ENCODE measurements at regions not wholly inside any gene's neighbourhood (a gene's known extent, or its start where the extent isn't known, plus 50 kb on each side); places are given as distances from the start of the nearest gene placed in this dataset.

- no peak for TF ChIP-seq CTCF (IDR thresholded peaks at IDR 0.05; ENCODE audit: low read depth, low read length)
- H3K4me3 ChIP-seq (ENCODE audit: low read depth, low read length), result no peak overlapping the region
- H3K4me1 ChIP-seq, result peaks cover 13% of the 10 kb centered on the region
- H3K27me3 ChIP-seq, result no peaks in the 10 kb centered on the region
- peak; percentile 67 for DNase-seq
- H3K36me3 ChIP-seq, result no peaks in the 10 kb centered on the region
- no peaks in the 10 kb centered on the region for H3K9me3 ChIP-seq
These were observed 51.2 kb upstream of the ZSWIM6 start for GRCh38 chr5:61280761-61281427.

GRCh38 chr5:61281686-61282085 lies 50.4 kb upstream of the ZSWIM6 start:
- Histone ChIP-seq H3K4me3 (ENCODE audit: low read depth, low read length) (no peak overlapping the region), H3K9me3 (no peaks in the 10 kb centered on the region), H3K36me3 (no peaks in the 10 kb centered on the region), H3K27me3 (no peaks in the 10 kb centered on the region), H3K4me1 (peaks cover 13% of the 10 kb centered on the region)
- no peak for DNase-seq
- TF ChIP-seq CTCF (IDR thresholded peaks at IDR 0.05; ENCODE audit: low read depth, low read length), result no peak

Measured in BE2C (cell line).